OCI-LY7 (cell line): ENCODE measurements at regions not wholly inside any gene's neighbourhood (a gene's known extent, or its start where the extent isn't known, plus 50 kb on each side); places are given as distances from the start of the nearest gene placed in this dataset.

Source experiments
- EZH2phosphoT487 ChIP-seq: fragments of 200-600 bp; sonication (generic); IDR thresholded peaks from 2 replicates; pipeline ENCODE4 v1.6.1; 2018; ENCODE audit warnings: low read depth, borderline replicate concordance, mild to moderate bottlenecking, mixed run types, antibody characterized with exemption, low read length, moderate library complexity, mixed read lengths
- TF ChIP-seq, protein P1 (sequence below): fragments of 200-600 bp; sonication (generic); conservative IDR thresholded peaks from 2 replicates; pipeline ENCODE4 v1.5.1; 2014; ENCODE audit warnings: mild to moderate bottlenecking, antibody characterized with exemption, low read length, moderate library complexity, mixed read lengths

DNA sequence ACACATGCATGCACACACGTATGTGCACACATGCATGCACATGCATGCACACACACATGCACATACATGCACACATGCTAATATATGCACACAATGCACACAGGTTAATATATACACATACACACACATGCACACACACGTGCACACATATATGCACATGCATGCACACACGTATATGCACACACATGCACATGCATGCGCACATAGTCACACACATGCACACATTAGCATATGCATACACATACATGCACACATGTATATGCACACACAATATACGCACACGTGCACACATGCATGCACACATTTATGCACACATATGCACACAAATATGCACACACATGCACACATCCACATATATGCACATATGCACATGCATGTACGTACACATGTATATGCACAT lies 506.8 kb downstream of the MATN1 start:
- TF ChIP-seq, protein P1, sequence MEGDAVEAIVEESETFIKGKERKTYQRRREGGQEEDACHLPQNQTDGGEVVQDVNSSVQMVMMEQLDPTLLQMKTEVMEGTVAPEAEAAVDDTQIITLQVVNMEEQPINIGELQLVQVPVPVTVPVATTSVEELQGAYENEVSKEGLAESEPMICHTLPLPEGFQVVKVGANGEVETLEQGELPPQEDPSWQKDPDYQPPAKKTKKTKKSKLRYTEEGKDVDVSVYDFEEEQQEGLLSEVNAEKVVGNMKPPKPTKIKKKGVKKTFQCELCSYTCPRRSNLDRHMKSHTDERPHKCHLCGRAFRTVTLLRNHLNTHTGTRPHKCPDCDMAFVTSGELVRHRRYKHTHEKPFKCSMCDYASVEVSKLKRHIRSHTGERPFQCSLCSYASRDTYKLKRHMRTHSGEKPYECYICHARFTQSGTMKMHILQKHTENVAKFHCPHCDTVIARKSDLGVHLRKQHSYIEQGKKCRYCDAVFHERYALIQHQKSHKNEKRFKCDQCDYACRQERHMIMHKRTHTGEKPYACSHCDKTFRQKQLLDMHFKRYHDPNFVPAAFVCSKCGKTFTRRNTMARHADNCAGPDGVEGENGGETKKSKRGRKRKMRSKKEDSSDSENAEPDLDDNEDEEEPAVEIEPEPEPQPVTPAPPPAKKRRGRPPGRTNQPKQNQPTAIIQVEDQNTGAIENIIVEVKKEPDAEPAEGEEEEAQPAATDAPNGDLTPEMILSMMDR: no peak
- TF ChIP-seq EZH2phosphoT487: no peak
